ENCODE measurements at regions not wholly inside any gene's neighbourhood (a gene's known extent, or its start where the extent isn't known, plus 50 kb on each side); places are given as distances from the start of the nearest gene placed in this dataset.
"Not testable (repeated sequence)": the region's sequence is repeated elsewhere in the genome, so short reads cannot be mapped to it uniquely, and the experiment has no call there.

DNA sequence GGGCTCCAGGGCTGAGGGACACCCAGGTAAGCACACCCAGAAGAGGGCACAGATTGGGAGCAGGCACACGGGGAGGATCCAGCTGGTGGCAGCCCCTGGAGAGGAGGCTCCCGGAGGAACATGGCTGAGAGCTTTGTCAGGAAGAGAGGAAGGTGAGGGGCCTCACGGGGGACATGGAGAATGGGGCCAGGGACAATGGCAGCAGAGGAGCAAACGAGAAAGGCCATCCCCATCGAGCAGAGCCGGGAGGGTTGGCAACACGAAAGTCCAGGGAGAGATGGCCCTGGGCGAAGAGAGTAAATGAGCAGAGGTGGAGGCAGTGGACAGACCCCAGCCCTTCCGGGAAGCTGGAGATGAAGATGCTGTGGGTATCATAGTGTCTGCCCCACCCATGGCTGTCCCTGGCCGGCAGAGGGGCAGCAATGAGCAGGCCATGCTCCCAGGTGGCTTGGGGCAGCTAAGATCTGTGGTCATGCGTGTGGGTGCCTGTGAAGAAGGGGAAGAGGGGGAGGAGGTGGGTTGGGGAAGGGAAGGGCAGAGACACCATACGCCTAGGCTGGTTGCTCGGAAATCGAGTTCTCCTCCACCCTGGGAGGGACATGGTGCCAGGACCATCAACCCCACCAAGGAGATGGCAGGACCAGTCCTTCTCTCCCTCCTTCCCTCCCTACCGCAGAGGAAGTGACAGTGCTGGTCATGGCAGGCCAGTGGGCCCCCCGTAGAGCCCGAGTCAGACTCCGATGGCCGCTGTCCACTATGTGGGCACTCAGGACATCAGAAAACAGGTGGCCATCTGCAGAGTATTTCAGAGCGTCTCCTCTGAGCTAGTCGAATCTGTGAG is 191.7 kb downstream of the NDUFA10 start:
- no peak overlapping the region for H3K4me3 ChIP-seq (ENCODE audit: low read length)
- no peak for DNase-seq (ENCODE audit: low read depth)
- TF ChIP-seq, protein P1, sequence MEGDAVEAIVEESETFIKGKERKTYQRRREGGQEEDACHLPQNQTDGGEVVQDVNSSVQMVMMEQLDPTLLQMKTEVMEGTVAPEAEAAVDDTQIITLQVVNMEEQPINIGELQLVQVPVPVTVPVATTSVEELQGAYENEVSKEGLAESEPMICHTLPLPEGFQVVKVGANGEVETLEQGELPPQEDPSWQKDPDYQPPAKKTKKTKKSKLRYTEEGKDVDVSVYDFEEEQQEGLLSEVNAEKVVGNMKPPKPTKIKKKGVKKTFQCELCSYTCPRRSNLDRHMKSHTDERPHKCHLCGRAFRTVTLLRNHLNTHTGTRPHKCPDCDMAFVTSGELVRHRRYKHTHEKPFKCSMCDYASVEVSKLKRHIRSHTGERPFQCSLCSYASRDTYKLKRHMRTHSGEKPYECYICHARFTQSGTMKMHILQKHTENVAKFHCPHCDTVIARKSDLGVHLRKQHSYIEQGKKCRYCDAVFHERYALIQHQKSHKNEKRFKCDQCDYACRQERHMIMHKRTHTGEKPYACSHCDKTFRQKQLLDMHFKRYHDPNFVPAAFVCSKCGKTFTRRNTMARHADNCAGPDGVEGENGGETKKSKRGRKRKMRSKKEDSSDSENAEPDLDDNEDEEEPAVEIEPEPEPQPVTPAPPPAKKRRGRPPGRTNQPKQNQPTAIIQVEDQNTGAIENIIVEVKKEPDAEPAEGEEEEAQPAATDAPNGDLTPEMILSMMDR (conservative IDR thresholded peaks at IDR 0.05; ENCODE audit: low read length): no peak

DNA sequence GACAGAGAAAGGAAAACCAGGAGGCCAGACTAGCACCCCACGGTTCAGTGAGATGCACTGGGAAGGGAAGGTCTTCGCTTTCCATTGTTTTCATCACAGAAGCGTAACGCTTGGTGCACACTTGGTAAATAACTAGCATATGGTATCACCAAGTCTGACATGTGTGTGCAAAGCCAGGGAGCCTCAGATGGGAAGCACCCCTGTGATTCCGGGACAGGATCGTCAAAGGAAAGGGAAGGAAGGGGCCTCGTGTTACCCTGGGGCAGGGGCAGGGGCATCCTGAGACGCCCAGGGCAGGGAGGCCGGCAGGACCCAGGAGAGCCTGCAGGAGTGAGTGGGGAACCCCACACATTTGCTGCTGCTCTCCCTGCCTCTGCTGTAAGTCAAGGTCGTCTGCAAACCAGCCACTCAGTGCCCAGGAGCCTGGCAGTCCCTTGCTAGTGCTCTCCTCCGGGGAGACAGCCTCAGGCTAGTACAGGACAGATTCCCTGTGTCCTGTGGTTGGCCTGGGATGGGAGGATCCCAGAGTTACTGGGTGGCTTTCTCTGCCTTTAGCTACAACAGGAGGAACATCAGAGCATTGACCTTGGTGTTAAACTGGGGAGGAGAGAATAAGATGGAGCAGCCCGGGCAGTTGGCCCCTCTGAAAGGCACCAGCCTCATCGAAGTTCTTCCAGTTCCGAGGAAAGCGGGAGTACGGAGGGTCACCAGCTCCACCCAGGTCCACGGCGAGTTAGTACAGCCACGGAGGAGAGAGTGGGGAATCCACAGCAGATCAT is 192.5 kb downstream of the NDUFA10 start:
- TF ChIP-seq, protein P1 (conservative IDR thresholded peaks at IDR 0.05; ENCODE audit: low read length): no peak
- no peak overlapping the region for H3K4me3 ChIP-seq (ENCODE audit: low read length)
- no peak for DNase-seq (ENCODE audit: low read depth)

DNA sequence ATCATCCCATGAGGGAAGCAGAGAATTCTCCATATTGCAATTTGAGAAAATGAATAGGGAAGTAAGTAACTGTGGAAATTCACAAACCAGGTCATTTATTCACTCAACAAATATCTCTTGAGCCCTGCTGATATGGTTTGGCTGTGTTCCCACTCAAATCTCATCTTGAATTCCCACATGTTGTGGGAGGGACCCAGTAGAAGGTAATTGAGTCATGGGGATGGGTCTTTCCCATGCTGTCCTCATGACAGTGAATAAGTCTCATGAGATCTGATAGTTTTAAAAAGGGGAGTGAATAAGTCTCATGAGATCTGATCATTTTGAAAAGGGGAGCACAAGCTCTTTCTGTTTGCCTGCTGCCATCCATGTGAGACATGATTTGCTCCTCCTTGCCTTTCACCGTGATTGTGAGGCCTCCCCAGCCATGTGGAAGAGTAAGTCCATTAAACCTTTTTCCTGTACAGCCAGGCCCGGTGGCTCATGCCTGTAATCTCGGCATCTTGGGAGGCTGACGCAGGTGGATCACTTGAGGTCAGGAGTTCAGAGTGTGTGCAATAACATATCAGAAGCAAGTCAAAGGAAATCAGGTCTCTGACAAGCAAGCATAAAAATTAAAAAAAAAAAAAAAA is 193.2 kb downstream of the NDUFA10 start:
- TF ChIP-seq, protein P1 (conservative IDR thresholded peaks at IDR 0.05; ENCODE audit: low read length): no peak
- no peak for DNase-seq (ENCODE audit: low read depth)
- H3K4me3 ChIP-seq (ENCODE audit: low read length): no peak overlapping the region

DNA sequence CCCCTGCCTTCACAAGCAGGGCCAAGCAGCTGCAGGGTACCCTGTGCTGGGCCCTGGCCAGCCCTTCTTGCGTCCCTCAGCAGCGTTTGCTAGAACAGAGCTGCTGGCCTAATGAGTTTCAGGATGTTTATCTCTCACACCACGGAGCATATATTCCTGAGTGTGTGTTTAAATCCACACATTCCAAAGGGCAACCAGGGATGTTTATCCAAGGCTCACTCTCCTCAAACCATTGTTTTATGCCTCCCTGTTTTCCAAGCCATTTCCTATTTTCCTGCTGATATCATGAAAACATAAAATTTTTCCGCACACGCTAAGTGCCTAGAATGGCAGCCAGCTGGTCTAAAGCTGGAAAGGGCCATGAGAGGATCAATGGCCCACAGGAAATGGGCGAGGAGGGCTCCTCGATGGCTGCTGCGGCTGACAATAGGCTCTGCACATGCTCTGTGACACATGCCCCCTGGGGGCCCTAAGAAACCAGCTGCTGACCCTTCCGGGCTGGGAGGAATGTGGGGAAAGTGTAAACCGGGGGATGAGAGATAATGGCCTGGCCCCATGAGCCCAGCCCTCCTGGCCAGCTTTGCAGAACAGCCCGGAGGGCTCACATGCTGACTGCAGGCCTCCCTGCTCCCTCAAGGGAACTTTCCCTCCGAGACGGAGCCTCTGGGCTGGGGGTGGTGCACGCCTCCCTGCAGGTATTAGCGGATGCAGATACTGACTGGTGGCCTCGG is 194.0 kb downstream of the NDUFA10 start:
- no peak for DNase-seq (ENCODE audit: low read depth)
- no peak overlapping the region for H3K4me3 ChIP-seq (ENCODE audit: low read length)
- TF ChIP-seq, protein P1 (conservative IDR thresholded peaks at IDR 0.05; ENCODE audit: low read length): no peak

DNA sequence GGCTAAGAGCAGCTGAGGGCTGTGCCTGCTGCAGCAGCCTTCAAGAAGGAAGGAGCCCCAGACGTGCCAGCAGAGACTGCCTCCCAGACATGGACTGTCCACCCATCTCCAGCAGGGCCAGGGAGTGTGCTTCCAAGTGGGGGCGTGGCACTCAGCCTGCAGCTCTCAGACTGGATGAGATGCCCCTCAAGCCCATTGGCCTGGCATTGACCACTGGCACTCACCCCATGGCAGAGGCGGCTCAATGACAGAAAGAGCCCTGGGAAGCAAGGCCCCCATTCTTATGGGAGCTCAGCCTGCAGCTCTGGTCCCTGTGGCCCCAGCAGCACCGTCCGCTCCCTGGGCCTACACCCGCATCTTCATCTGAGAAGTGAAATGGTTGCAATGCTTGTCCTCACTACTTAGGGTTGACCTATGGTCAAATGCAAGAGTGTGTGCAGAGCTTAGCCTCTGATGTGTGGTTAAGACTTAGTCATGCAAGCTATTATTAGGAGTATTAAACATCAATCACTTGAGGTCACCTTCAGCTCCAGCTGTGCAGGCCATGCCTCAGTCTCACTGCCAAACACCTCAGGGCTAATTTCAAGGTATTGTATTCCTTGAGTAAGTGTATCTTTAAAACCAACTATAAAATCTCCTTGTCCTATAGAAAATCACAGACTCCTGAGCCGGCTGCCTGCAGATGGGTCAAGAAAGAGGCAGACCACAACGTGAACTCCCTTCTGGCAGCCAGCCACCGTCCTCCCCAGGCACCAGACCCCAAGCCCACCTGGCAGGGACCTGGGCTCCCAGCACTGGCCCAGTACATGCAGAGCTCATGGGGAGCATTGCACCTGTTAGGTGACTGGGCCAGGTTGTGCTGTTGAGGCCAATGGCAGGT is 194.8 kb downstream of the NDUFA10 start:
- H3K4me3 ChIP-seq (ENCODE audit: low read length): no peak overlapping the region
- TF ChIP-seq, protein P1 (conservative IDR thresholded peaks at IDR 0.05; ENCODE audit: low read length): no peak
- DNase-seq (ENCODE audit: low read depth): no peak

DNA sequence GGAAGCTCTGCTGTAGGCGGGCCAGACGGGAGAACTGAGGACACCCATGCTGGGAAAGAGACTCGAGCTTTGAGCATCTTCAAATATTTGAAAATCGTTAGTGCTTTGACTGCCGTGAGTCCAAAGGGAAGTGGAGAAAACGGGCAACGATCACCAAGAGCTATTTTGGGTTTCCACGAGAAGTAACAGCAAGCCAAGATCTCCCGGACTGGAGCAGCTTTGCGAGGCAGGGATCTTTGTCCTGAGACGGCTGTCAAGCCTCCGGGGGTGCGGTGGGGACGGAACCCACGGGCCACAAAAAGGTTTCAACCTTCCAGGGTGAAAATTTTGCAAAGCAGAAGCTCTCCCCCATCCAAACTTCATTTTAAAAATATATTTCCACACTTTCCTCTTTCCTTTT is 195.8 kb downstream of the NDUFA10 start:
- TF ChIP-seq, protein P1 (conservative IDR thresholded peaks at IDR 0.05; ENCODE audit: low read length): no peak
- no peak for DNase-seq (ENCODE audit: low read depth)
- no peak overlapping the region for H3K4me3 ChIP-seq (ENCODE audit: low read length)

DNA sequence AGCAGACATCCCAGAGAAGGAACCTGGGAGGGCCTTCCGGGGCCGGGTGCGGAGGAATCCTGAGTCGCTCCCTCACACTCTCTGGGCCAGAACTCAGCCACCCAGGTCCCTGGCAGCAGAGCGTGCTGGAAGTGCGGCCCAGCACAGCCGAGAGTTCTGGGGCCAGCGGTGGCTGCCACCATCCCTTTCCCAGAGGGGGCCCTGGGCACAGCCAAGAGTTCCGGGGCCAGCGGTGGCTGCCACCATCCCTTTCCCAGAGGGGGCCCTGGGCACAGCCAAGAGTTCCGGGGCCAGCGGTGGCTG is 196.2 kb downstream of the NDUFA10 start:
- not testable (repeated sequence) for H3K4me3 ChIP-seq (ENCODE audit: low read length); DNase-seq (ENCODE audit: low read depth)
